D721Med (cell line): ENCODE measurements at regions not wholly inside any gene's neighbourhood (a gene's known extent, or its start where the extent isn't known, plus 50 kb on each side); places are given as distances from the start of the nearest gene placed in this dataset.

ENCODE experiments used
- DNase-seq: peaks from one replicate; pipeline ENCODE4 v3.0.0; 2011; ENCODE audit warnings: low spot score; ENCODE audit not compliant: insufficient read length
- FAIRE-seq: peaks from 2 replicates; lab custom pipeline; 2011; peaks lifted over from hg19 to GRCh38; lab: Jason Lieb, UNC
- CTCF ChIP-seq: IDR thresholded peaks from 2 replicates; pipeline ENCODE4 v1.5.1; 2012; ENCODE audit warnings: mild to moderate bottlenecking, control low read depth; ENCODE audit not compliant: insufficient read depth; ENCODE audit errors: missing control alignments

GRCh38 chr2:80706951-80707350, 402.4 kb upstream of the LRRTM1 start:
- TF ChIP-seq CTCF, result no peak

GRCh38 chr2:80706541-80706940, 402.0 kb upstream of the LRRTM1 start:
- DNase-seq (no peak), FAIRE-seq (no peak)
- TF ChIP-seq CTCF, result no peak

More at GRCh38 chr2:80706951-80707350, 402.4 kb upstream of the LRRTM1 start:
- FAIRE-seq, result no peak
- DNase-seq, result no peak

- no peak for FAIRE-seq
- no peak for TF ChIP-seq CTCF
- DNase-seq, result no peak
Observed at GRCh38 chr2:80703532-80703931, 399.0 kb upstream of the LRRTM1 start.

GRCh38 chr2:80700961-80701360, 396.4 kb upstream of the LRRTM1 start:
- DNase-seq (no peak), FAIRE-seq (no peak)
- no peak for TF ChIP-seq CTCF
